GM12874 (cell line): ENCODE measurements at regions not wholly inside any gene's neighbourhood (a gene's known extent, or its start where the extent isn't known, plus 50 kb on each side); places are given as distances from the start of the nearest gene placed in this dataset.

Experiments
- TF ChIP-seq, protein P1 (sequence below): IDR thresholded peaks from 2 replicates; pipeline ENCODE4 v1.5.1; 2011; ENCODE audit warnings: low read depth, mild to moderate bottlenecking, control low read depth, low read length, moderate library complexity; ENCODE audit not compliant: insufficient read depth

GRCh38 chr5:52523701-52524100, 264.0 kb upstream of the ITGA1 start:
- TF ChIP-seq, protein P1, sequence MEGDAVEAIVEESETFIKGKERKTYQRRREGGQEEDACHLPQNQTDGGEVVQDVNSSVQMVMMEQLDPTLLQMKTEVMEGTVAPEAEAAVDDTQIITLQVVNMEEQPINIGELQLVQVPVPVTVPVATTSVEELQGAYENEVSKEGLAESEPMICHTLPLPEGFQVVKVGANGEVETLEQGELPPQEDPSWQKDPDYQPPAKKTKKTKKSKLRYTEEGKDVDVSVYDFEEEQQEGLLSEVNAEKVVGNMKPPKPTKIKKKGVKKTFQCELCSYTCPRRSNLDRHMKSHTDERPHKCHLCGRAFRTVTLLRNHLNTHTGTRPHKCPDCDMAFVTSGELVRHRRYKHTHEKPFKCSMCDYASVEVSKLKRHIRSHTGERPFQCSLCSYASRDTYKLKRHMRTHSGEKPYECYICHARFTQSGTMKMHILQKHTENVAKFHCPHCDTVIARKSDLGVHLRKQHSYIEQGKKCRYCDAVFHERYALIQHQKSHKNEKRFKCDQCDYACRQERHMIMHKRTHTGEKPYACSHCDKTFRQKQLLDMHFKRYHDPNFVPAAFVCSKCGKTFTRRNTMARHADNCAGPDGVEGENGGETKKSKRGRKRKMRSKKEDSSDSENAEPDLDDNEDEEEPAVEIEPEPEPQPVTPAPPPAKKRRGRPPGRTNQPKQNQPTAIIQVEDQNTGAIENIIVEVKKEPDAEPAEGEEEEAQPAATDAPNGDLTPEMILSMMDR: no peak

GRCh38 chr5:52531105-52531504, 256.6 kb upstream of the ITGA1 start:
- TF ChIP-seq, protein P1: no peak

- TF ChIP-seq, protein P1: no peak
Observed at GRCh38 chr5:52543594-52543993, 244.1 kb upstream of the ITGA1 start.

- TF ChIP-seq, protein P1: no peak
Observed at GRCh38 chr5:52544738-52545137, 243.0 kb upstream of the ITGA1 start.

DNA sequence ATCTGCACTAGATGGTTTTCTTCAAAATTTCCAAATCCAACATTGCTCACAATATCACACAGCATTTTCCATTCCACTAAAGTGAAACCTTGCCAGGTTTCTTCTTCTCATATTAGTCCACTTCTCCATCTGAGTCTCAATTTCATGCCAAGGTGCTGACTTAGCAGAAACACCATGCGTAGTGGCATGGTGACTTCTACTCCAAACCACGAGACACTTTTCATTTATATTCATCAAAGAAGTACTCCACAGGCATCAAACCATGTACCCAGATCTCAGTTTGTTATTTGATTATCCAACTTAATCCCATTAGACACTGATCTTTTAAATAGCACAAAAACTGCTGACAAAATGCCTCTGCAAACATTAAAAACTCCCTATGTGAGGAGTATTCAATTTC, 233.4 kb upstream of the ITGA1 start:
- TF ChIP-seq, protein P1: no peak

GRCh38 chr5:52560366-52560765, 227.3 kb upstream of the ITGA1 start:
- TF ChIP-seq, protein P1: no peak

GRCh38 chr5:52562473-52562872, 225.2 kb upstream of the ITGA1 start:
- TF ChIP-seq, protein P1: no peak

- TF ChIP-seq, protein P1: no peak
Observed at GRCh38 chr5:52564587-52564986, 223.1 kb upstream of the ITGA1 start.
